ENCODE measurements at regions not wholly inside any gene's neighbourhood (a gene's known extent, or its start where the extent isn't known, plus 50 kb on each side); places are given as distances from the start of the nearest gene placed in this dataset.
"Not testable (repeated sequence)": the region's sequence is repeated elsewhere in the genome, so short reads cannot be mapped to it uniquely, and the experiment has no call there.

DNA sequence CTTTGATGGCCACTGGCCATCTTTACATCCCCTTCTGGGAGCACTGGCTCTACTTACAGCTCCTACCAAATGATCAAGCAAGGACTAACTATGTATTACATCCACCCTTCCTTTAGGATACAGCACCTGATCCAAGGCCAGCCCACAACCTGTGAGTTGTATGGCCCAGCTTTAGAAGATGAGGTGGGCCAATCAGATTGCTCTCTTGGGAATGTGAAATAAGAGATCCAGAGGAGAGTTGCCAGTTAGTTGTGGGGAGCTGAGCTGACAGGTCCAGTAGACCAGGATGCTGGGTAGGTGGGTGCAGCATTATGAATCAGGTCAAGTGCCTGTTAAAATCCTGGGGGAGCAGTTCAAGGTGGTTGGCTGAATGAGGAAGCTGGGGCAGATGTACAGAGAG is 111.5 kb downstream of the GNL3L start:
- Histone ChIP-seq H2BK15ac (ENCODE audit: low read depth, low read length) (no peak overlapping the region), H3K4ac (ENCODE audit: low read depth, low read length) (no peak overlapping the region), H3K79me1 (ENCODE audit: low read depth in 1 of 2, low read length in 2 of 2) (no peaks in the 10 kb centered on the region), H3K4me3 (ENCODE audit: insufficient read depth, low read depth, low read length) (no peak overlapping the region), H3K23ac (ENCODE audit: low read depth, low read length) (no peak overlapping the region), H2BK5ac (ENCODE audit: low read depth, low read length, poor library complexity, severe bottlenecking) (no peak overlapping the region), H3K56ac (ENCODE audit: extremely low read depth, insufficient read depth, low read length) (no peak overlapping the region), H3K4me1 (ENCODE audit: control insufficient read depth, insufficient read depth, low read length) (no peaks in the 10 kb centered on the region), H3K27me3 (ENCODE audit: control insufficient read depth, insufficient read depth, low read length) (no peaks in the 10 kb centered on the region), H3K27ac (ENCODE audit: insufficient read depth, low read length) (no peak overlapping the region), H2BK120ac (ENCODE audit: low read depth, low read length) (no peak overlapping the region), H2BK20ac (ENCODE audit: low read depth, low read length) (no peak overlapping the region), H3K36me3 (ENCODE audit: control insufficient read depth, insufficient read depth, low read length) (no peaks in the 10 kb centered on the region), H4K20me1 (ENCODE audit: insufficient read depth, low read length) (no peaks in the 10 kb centered on the region), H2AK9ac (replicated peaks; ENCODE audit: low read depth, low read length, poor library complexity) (no peak overlapping the region), H3K9me1 (ENCODE audit: insufficient read depth, low read length) (no peaks in the 10 kb centered on the region), H4K8ac (ENCODE audit: low read depth in 2 of 2, low read length in 2 of 2) (no peak overlapping the region), H3K9ac (ENCODE audit: low read depth, low read length) (no peak overlapping the region), H4K91ac (ENCODE audit: insufficient read depth, low read depth, low read length) (no peak overlapping the region), H2AK5ac (ENCODE audit: low read depth, low read length) (no peak overlapping the region), H2AFZ (replicated peaks; ENCODE audit: low read length, poor library complexity) (no peak overlapping the region), H3K14ac (replicated peaks; ENCODE audit: low read depth, low read length) (no peak overlapping the region), H3K9me3 (ENCODE audit: control insufficient read depth, insufficient read depth, low read length) (no peaks in the 10 kb centered on the region), H3K4me2 (ENCODE audit: low read depth, low read length) (no peak overlapping the region), H3K18ac (ENCODE audit: low read depth, low read length) (no peak overlapping the region), H4K5ac (ENCODE audit: low read depth, low read length) (no peak overlapping the region)
- CTCF ChIA-PET: no interaction called here
- BruUV-seq (replicated peaks): no TSS peak
- DNase-seq (no peak), ATAC-seq (ENCODE audit: low read depth) (no peak)
- in situ Hi-C loops (cut with MboI; ENCODE audit: low sequenced_read_pairs) (no loop called here), intact Hi-C loops (cut with micrococcal nuclease) (no loop called here), dilution Hi-C loops (cut with HindIII; ENCODE audit: low sequenced_read_pairs, unreplicated experiment) (no loop called here)
- POLR2A ChIA-PET (ENCODE audit: unreplicated experiment): no interaction called here
- TF ChIP-seq MXI1 (IDR thresholded peaks at IDR 0.05; ENCODE audit: borderline replicate concordance, low read depth, low read length) (no peak), SMC3 (IDR thresholded peaks at IDR 0.05; ENCODE audit: low read depth, low read length) (no peak), BHLHE40 (IDR thresholded peaks at IDR 0.05; ENCODE audit: low read depth, low read length) (no peak), MAZ (IDR thresholded peaks at IDR 0.05; ENCODE audit: borderline replicate concordance, low read depth, low read length) (no peak), NFE2L2 (IDR thresholded peaks at IDR 0.05; ENCODE audit: low read depth, low read length) (no peak)
- TF ChIP-seq, protein P1, sequence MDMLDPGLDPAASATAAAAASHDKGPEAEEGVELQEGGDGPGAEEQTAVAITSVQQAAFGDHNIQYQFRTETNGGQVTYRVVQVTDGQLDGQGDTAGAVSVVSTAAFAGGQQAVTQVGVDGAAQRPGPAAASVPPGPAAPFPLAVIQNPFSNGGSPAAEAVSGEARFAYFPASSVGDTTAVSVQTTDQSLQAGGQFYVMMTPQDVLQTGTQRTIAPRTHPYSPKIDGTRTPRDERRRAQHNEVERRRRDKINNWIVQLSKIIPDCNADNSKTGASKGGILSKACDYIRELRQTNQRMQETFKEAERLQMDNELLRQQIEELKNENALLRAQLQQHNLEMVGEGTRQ (IDR thresholded peaks at IDR 0.05; ENCODE audit: low read depth, low read length): no peak

DNA sequence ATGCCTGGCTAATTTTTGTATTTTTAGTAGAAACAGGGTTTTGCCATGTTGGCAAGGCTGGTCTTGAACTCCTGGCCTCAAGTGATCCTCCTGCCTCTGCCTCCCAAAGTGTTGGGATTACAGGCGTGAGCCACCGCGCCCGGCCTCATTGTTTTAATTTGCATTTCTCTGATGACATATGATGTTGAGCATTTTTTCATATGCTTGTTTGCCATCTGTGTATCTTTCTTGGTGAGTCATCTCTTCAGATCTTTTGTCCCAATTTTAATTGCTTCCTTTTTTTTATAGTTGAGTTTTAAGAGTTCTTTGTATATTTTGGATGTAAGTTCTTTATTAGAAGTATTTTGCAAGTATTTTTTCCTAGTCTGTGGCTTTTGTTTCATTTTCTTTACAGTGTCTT is 117.6 kb downstream of the GNL3L start:
- H3K56ac ChIP-seq (ENCODE audit: extremely low read depth, insufficient read depth, low read length); H3K4me3 ChIP-seq (ENCODE audit: insufficient read depth, low read depth, low read length); H2BK15ac ChIP-seq (ENCODE audit: low read depth, low read length); H3K23ac ChIP-seq (ENCODE audit: low read depth, low read length); H3K36me3 ChIP-seq (ENCODE audit: control insufficient read depth, insufficient read depth, low read length); H2AFZ ChIP-seq (replicated peaks; ENCODE audit: low read length, poor library complexity); POLR2A ChIA-PET (ENCODE audit: unreplicated experiment); H3K27ac ChIP-seq (ENCODE audit: insufficient read depth, low read length); H2BK20ac ChIP-seq (ENCODE audit: low read depth, low read length); H2BK5ac ChIP-seq (ENCODE audit: low read depth, low read length, poor library complexity, severe bottlenecking); H3K9ac ChIP-seq (ENCODE audit: low read depth, low read length); H3K14ac ChIP-seq (replicated peaks; ENCODE audit: low read depth, low read length); ATAC-seq (ENCODE audit: low read depth); H2AK5ac ChIP-seq (ENCODE audit: low read depth, low read length); H4K20me1 ChIP-seq (ENCODE audit: insufficient read depth, low read length); H3K18ac ChIP-seq (ENCODE audit: low read depth, low read length); H4K5ac ChIP-seq (ENCODE audit: low read depth, low read length); H3K4me1 ChIP-seq (ENCODE audit: control insufficient read depth, insufficient read depth, low read length); BruUV-seq (replicated peaks); H3K4ac ChIP-seq (ENCODE audit: low read depth, low read length); H2BK120ac ChIP-seq (ENCODE audit: low read depth, low read length); H2AK9ac ChIP-seq (replicated peaks; ENCODE audit: low read depth, low read length, poor library complexity); H3K4me2 ChIP-seq (ENCODE audit: low read depth, low read length); intact Hi-C loops (cut with micrococcal nuclease); H3K9me3 ChIP-seq (ENCODE audit: control insufficient read depth, insufficient read depth, low read length); H4K8ac ChIP-seq (ENCODE audit: low read depth in 2 of 2, low read length in 2 of 2); H3K9me1 ChIP-seq (ENCODE audit: insufficient read depth, low read length); H4K91ac ChIP-seq (ENCODE audit: insufficient read depth, low read depth, low read length); H3K79me1 ChIP-seq (ENCODE audit: low read depth in 1 of 2, low read length in 2 of 2); DNase-seq; in situ Hi-C loops (cut with MboI; ENCODE audit: low sequenced_read_pairs); CTCF ChIA-PET; dilution Hi-C loops (cut with HindIII; ENCODE audit: low sequenced_read_pairs, unreplicated experiment); H3K27me3 ChIP-seq (ENCODE audit: control insufficient read depth, insufficient read depth, low read length): not testable (repeated sequence)
- no CpG with 5 or more reads among the region's 4 CpGs for WGBS, 2 experiments (ENCODE audit: extremely low coverage in 2 of 2, insufficient read length in 1 of 2)

Data from IMR-90 (cell line).